IPS DF 6.9 (cell line): ENCODE measurements at regions not wholly inside any gene's neighbourhood (a gene's known extent, or its start where the extent isn't known, plus 50 kb on each side); places are given as distances from the start of the nearest gene placed in this dataset.

ENCODE experiments used
- DNase-seq: peaks from one replicate; pipeline ENCODE4 v3.0.0-alpha.2; 2013; ENCODE audit warnings: low read depth, low spot score
- H3K27ac ChIP-seq: one replicate; pipeline ENCODE4 v1.5.1; 2013; ENCODE audit warnings: low read length, control low read depth
- H3K27me3 ChIP-seq: 2 replicates; pipeline ENCODE4 v1.6.1; 2013; ENCODE audit warnings: mild to moderate bottlenecking, low read length; ENCODE audit not compliant: control insufficient read depth, insufficient read depth
- H3K36me3 ChIP-seq: 2 replicates; pipeline ENCODE4 v1.6.1; 2013; ENCODE audit warnings: low read length; ENCODE audit not compliant: control insufficient read depth, insufficient read depth
- H3K4me1 ChIP-seq: 2 replicates; pipeline ENCODE4 v1.6.1; 2013; ENCODE audit warnings: low read length; ENCODE audit not compliant: control insufficient read depth, insufficient read depth
- H3K4me3 ChIP-seq: 2 replicates; pipeline ENCODE4 v1.5.1; 2013; ENCODE audit warnings: mild to moderate bottlenecking, low read length
- H3K9me3 ChIP-seq: 2 replicates; pipeline ENCODE4 v1.6.1; 2013; ENCODE audit warnings: low read length, inconsistent platforms; ENCODE audit not compliant: control insufficient read depth, insufficient read depth
- WGBS: extraction: QIAGEN DNeasy Blood & Tissue Kit; methylation state at CpG from one replicate; pipeline ENCODE4 v1.1.7; 2013; ENCODE audit warnings: mixed read lengths, missing lambda C conversion rate; ENCODE audit not compliant: insufficient read length, insufficient coverage; 5-methylcytosine and 5-hydroxymethylcytosine counted together

GRCh38 chr14:86902176-86902950 lies 1090.6 kb downstream of the GALC start:
- no peak overlapping the region for H3K27ac ChIP-seq
- DNase-seq, result no peak
- no peak overlapping the region for H3K4me3 ChIP-seq
- no peaks in the 10 kb centered on the region for H3K36me3 ChIP-seq
- WGBS, result no CpG with 5 or more reads among the region's 7 CpGs
- H3K9me3 ChIP-seq, result no peaks in the 10 kb centered on the region
- H3K27me3 ChIP-seq, result no peaks in the 10 kb centered on the region
- H3K4me1 ChIP-seq, result no peaks in the 10 kb centered on the region

- H3K4me1 ChIP-seq, result no peaks in the 10 kb centered on the region
- H3K9me3 ChIP-seq, result no peaks in the 10 kb centered on the region
- no peak overlapping the region for H3K27ac ChIP-seq
- WGBS, result no CpG with 5 or more reads among the region's 4 CpGs
- H3K4me3 ChIP-seq, result no peak overlapping the region
- H3K36me3 ChIP-seq, result no peaks in the 10 kb centered on the region
- no peaks in the 10 kb centered on the region for H3K27me3 ChIP-seq
- DNase-seq, result no peak
Measured at GRCh38 chr14:86897704-86898513, 1095.1 kb downstream of the GALC start.

- Histone ChIP-seq H3K9me3 (no peaks in the 10 kb centered on the region), H3K36me3 (no peaks in the 10 kb centered on the region), H3K4me3 (no peak overlapping the region), H3K4me1 (no peaks in the 10 kb centered on the region), H3K27ac (no peak overlapping the region), H3K27me3 (no peaks in the 10 kb centered on the region)
- no peak for DNase-seq
Measured at GRCh38 chr14:86897224-86897623, 1095.8 kb downstream of the GALC start.

GRCh38 chr14:86896701-86897100 lies 1096.3 kb downstream of the GALC start:
- H3K36me3 ChIP-seq, result no peaks in the 10 kb centered on the region
- no CpG with 5 or more reads among the region's 4 CpGs for WGBS
- no peak overlapping the region for H3K27ac ChIP-seq
- no peaks in the 10 kb centered on the region for H3K27me3 ChIP-seq
- no peaks in the 10 kb centered on the region for H3K4me1 ChIP-seq
- no peaks in the 10 kb centered on the region for H3K9me3 ChIP-seq
- DNase-seq, result no peak
- H3K4me3 ChIP-seq, result no peak overlapping the region

- Histone ChIP-seq H3K27me3 (no peaks in the 10 kb centered on the region), H3K9me3 (no peaks in the 10 kb centered on the region), H3K4me1 (no peaks in the 10 kb centered on the region), H3K27ac (no peak overlapping the region), H3K4me3 (no peak overlapping the region), H3K36me3 (no peaks in the 10 kb centered on the region)
- no peak for DNase-seq
- no CpG with 5 or more reads among the region's 2 CpGs for WGBS
Measured at GRCh38 chr14:86892152-86892956, 1100.6 kb downstream of the GALC start.

- Histone ChIP-seq H3K4me3 (no peak overlapping the region), H3K36me3 (no peaks in the 10 kb centered on the region), H3K27me3 (no peaks in the 10 kb centered on the region), H3K27ac (no peak overlapping the region), H3K4me1 (no peaks in the 10 kb centered on the region), H3K9me3 (no peaks in the 10 kb centered on the region)
- DNase-seq, result no peak
- no CpG with 5 or more reads among the region's 4 CpGs for WGBS
Measured at GRCh38 chr14:86885280-86885679, 1107.7 kb downstream of the GALC start.

GRCh38 chr14:86884498-86884897 lies 1108.5 kb downstream of the GALC start:
- Histone ChIP-seq H3K9me3 (no peaks in the 10 kb centered on the region), H3K4me1 (no peaks in the 10 kb centered on the region), H3K27ac (no peak overlapping the region), H3K27me3 (no peaks in the 10 kb centered on the region), H3K4me3 (no peak overlapping the region), H3K36me3 (no peaks in the 10 kb centered on the region)
- DNase-seq, result no peak

- DNase-seq, result no peak
- Histone ChIP-seq H3K9me3 (no peaks in the 10 kb centered on the region), H3K27ac (no peak overlapping the region), H3K36me3 (no peaks in the 10 kb centered on the region), H3K4me3 (no peak overlapping the region), H3K4me1 (no peaks in the 10 kb centered on the region), H3K27me3 (no peaks in the 10 kb centered on the region)
- no CpG with 5 or more reads among the region's 3 CpGs for WGBS
Measured at GRCh38 chr14:86882818-86883217, 1110.2 kb downstream of the GALC start.

GRCh38 chr14:86865934-86866333 lies 1127.0 kb downstream of the GALC start:
- no peaks in the 10 kb centered on the region for H3K9me3 ChIP-seq
- H3K27ac ChIP-seq, result no peak overlapping the region
- no peaks in the 10 kb centered on the region for H3K36me3 ChIP-seq
- H3K4me1 ChIP-seq, result no peaks in the 10 kb centered on the region
- WGBS, result no CpG with 5 or more reads among the region's 3 CpGs
- H3K4me3 ChIP-seq, result no peak overlapping the region
- no peaks in the 10 kb centered on the region for H3K27me3 ChIP-seq
- no peak for DNase-seq

- WGBS, result no CpG with 5 or more reads among the region's 6 CpGs
Measured at GRCh38 chr14:86858591-86858990, 1134.4 kb downstream of the GALC start.

More at GRCh38 chr14:86858591-86858990, 1134.4 kb downstream of the GALC start:
- Histone ChIP-seq H3K4me3 (no peak overlapping the region), H3K27me3 (no peaks in the 10 kb centered on the region), H3K9me3 (no peaks in the 10 kb centered on the region), H3K27ac (no peak overlapping the region), H3K36me3 (no peaks in the 10 kb centered on the region), H3K4me1 (no peaks in the 10 kb centered on the region)
- no peak for DNase-seq
